PFSK-1 (cell line): ENCODE measurements at regions not wholly inside any gene's neighbourhood (a gene's known extent, or its start where the extent isn't known, plus 50 kb on each side); places are given as distances from the start of the nearest gene placed in this dataset.

Source experiments
- FOXP2 ChIP-seq: optimal IDR thresholded peaks from 2 replicates; pipeline ENCODE3; 2011; ENCODE audit warnings: borderline replicate concordance, control low read depth, inconsistent platforms; ENCODE audit not compliant: insufficient read depth; ENCODE audit errors: extremely low read length, extremely low read depth
- POLR2AphosphoS5 ChIP-seq: IDR thresholded peaks from 2 replicates; pipeline ENCODE4 v1.6.1; 2012; ENCODE audit warnings: low read depth, mild to moderate bottlenecking, control low read depth, low read length, moderate library complexity
- SIN3A ChIP-seq: IDR thresholded peaks from 2 replicates; pipeline ENCODE4 v1.6.1; 2012; ENCODE audit warnings: mild to moderate bottlenecking, low read length, moderate library complexity, borderline replicate concordance; ENCODE audit not compliant: insufficient read depth
- TAF1 ChIP-seq: IDR thresholded peaks from 2 replicates; pipeline ENCODE4 v1.6.1; 2012; ENCODE audit warnings: low read length, control low read depth, borderline replicate concordance; ENCODE audit not compliant: insufficient read depth
- TF ChIP-seq, protein P1 (sequence below), 2 experiments: IDR thresholded peaks; 2 replicates each; pipeline versions ENCODE4 v1.6.1 to v1.8.0; 2011 to 2012; ENCODE audit warnings: low read depth in 2 of 2, low read length in 2 of 2, control low read depth in 1 of 2, inconsistent platforms in 1 of 2, mild to moderate bottlenecking in 1 of 2, moderate library complexity in 1 of 2; ENCODE audit not compliant: insufficient read depth in 1 of 2

DNA sequence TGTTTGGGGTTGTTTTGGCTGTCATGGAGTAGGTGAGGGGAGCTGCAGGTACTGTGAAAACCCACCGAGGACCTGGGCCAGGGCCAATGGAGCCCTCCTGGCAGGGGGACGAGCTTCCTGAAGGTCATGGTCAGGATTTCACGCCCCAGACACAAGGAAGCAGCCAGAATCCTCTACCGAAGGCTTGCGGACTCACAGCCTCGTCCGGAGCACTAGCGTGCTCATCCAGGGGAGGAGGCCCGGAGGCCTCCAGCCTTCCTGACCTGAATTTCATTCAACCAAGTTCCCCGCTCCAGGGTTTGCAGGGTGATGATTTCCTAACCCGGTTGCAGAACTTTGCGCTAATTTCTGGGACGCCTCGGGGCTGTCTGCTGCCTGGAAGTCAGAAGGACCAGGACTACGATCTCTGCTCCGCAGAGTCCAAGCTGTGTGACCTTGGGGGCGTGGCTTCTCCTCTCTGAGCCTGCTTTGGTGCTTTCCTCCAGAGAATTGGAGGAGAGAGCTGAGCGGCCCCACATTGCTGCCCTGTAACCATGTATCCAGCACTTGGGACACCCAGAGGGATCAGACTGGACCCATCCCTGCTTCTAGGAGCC is 56.2 kb upstream of the ADRA2C start:
- no peak for TF ChIP-seq FOXP2
- no peak for TF ChIP-seq POLR2AphosphoS5
- TF ChIP-seq TAF1: no peak
- TF ChIP-seq, protein P1, sequence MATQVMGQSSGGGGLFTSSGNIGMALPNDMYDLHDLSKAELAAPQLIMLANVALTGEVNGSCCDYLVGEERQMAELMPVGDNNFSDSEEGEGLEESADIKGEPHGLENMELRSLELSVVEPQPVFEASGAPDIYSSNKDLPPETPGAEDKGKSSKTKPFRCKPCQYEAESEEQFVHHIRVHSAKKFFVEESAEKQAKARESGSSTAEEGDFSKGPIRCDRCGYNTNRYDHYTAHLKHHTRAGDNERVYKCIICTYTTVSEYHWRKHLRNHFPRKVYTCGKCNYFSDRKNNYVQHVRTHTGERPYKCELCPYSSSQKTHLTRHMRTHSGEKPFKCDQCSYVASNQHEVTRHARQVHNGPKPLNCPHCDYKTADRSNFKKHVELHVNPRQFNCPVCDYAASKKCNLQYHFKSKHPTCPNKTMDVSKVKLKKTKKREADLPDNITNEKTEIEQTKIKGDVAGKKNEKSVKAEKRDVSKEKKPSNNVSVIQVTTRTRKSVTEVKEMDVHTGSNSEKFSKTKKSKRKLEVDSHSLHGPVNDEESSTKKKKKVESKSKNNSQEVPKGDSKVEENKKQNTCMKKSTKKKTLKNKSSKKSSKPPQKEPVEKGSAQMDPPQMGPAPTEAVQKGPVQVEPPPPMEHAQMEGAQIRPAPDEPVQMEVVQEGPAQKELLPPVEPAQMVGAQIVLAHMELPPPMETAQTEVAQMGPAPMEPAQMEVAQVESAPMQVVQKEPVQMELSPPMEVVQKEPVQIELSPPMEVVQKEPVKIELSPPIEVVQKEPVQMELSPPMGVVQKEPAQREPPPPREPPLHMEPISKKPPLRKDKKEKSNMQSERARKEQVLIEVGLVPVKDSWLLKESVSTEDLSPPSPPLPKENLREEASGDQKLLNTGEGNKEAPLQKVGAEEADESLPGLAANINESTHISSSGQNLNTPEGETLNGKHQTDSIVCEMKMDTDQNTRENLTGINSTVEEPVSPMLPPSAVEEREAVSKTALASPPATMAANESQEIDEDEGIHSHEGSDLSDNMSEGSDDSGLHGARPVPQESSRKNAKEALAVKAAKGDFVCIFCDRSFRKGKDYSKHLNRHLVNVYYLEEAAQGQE (IDR thresholded peaks at IDR 0.05; ENCODE audit: insufficient read depth in 1 of 2, low read depth in 2 of 2, low read length in 2 of 2): no peak
- TF ChIP-seq SIN3A: no peak

DNA sequence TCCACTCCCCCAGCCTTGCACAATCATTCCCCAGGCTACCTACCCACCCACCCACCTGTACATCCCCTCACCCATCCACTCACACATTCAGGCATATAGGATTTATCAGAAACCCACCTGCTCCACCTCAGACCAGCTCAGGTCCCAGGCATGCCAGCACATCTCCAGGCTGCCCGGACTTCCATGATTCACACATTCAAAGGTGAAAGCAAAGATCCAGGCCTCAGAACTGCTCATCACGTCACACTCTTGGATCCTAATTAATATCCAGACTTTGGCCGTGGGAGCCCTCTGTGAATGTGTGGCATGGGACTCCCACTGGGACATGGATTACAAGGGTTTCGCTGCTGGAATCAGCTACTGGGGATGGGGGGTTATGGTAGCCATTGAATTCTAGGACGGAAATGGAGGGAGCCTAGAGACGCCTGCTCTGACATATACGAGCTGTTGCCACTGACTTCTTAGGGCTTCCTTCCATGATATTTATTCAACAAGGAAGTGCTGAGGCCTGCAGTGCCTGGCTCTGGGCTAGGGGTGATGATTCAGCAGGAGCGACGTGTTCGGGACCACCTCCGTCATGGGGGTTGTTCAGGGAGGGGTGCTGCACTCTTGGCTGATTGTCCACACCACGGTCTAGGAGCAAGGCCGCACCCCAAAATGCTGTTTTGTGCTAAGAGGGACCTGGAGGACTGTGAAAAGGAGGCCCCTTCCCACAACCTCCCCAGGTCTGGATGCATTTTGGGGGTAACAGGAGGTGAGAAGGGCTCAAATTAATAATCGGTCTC is 56.9 kb upstream of the ADRA2C start:
- TF ChIP-seq FOXP2 (no peak), POLR2AphosphoS5 (no peak)

DNA sequence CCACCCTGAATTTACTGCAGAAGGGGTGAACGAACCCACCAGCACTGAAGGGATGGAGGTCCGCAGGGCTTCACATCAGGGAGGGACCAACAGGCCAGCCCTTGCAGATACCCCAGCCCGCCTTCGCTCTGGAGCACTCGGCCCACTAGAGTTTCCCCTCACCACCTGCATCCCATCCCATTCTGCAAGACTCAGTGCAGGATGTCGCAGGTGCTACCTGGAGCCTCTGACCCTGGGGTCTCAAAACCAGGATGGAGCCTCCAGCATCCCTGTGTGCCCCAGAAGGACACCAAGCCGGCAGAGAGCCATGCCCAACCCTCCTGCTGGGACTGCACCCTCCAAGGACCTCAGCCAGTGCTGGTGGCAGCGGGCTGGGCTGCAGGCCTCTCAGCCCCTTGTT is 57.6 kb upstream of the ADRA2C start:
- TF ChIP-seq, protein P1 (IDR thresholded peaks at IDR 0.05; ENCODE audit: insufficient read depth in 1 of 2, low read depth in 2 of 2, low read length in 2 of 2): no peak
- TF ChIP-seq POLR2AphosphoS5 (no peak), FOXP2 (no peak), TAF1 (no peak), SIN3A (no peak)

DNA sequence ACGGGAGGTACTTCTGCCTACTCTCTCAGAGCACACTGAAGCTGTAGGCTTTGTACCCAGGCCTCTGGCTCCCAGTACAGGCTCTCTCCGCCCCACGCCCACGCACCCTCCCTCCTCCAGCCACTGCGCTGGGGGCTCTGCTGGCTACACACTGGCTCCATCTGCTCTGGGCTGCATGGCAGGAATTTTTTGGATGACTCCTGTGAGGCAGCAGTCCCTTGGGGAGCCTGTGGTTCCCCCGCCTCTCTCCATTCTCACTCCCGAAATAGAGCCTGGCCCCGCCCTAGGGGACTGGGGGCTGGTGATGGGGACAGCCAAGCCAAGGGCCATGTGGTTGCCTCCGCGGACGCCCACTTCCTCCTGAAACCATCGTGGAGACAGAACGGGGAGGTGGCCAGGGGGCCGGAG is 58.1 kb upstream of the ADRA2C start:
- TF ChIP-seq POLR2AphosphoS5: no peak
- no peak for TF ChIP-seq FOXP2
- TF ChIP-seq TAF1: no peak
- TF ChIP-seq, protein P1 (IDR thresholded peaks at IDR 0.05; ENCODE audit: insufficient read depth in 1 of 2, low read depth in 2 of 2, low read length in 2 of 2): no peak

DNA sequence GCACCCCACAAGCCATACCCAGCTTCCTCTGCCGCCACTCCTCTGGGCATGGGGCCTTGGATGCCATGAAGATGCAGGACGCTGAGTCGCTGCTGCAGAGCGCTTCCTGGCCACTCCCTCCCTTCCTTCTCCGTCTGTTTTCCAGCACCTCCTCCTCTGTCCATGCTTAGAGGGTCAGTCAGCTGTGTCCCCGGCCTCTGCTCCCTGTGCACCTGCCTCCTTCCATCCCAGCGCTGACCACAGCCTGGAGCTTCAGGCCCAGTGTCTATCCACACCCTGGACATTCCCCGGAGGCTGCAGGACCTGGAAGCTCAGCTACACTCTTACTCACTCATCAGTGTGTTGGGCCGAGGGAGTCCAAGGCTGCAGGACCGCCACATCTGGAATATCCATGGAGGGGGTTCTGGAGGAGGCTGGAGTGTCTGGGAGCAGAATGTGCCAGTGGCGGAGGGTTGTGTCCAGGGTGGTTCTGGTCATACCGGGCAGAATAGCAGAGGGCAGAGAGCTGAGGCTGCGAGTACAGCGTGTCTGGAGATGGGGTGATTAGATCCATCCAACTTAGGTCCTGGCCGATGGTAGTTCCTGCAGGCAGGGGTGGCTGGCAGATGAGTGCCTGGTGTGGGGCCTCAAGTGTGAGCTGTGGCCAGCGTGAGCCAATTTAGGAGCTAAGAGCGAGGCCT is 58.6 kb upstream of the ADRA2C start:
- TF ChIP-seq FOXP2 (no peak), TAF1 (no peak), SIN3A (no peak), POLR2AphosphoS5 (no peak)
- TF ChIP-seq, protein P1 (IDR thresholded peaks at IDR 0.05; ENCODE audit: insufficient read depth in 1 of 2, low read depth in 2 of 2, low read length in 2 of 2): no peak
